CD8-positive, alpha-beta memory T cell (primary cell): ENCODE measurements at regions not wholly inside any gene's neighbourhood (a gene's known extent, or its start where the extent isn't known, plus 50 kb on each side); places are given as distances from the start of the nearest gene placed in this dataset.

Source experiments
- CTCF ChIA-PET: fragments of 350-600 bp; sonication (Branson Sonifier 250); formaldehyde crosslinking; loops from one replicate; lab custom pipeline; 2021; ENCODE audit warnings: antibody characterized with exemption; lab: Charles Lee
- POLR2A ChIA-PET: fragments of 350-600 bp; sonication (Branson Sonifier 250); formaldehyde crosslinking; loops from one replicate; lab custom pipeline; 2021; ENCODE audit warnings: antibody characterized with exemption; lab: Charles Lee
- DNase-seq, 5 donors: peaks; one replicate each; pipeline versions ENCODE4 v3.0.0 to v3.0.0-alpha.2; 2020 to 2022; ENCODE audit warnings: mixed read lengths in 1 of 5
- H3K27ac ChIP-seq: one replicate; pipeline ENCODE4 v1.7.0; 2013; ENCODE audit warnings: low read depth, mild to moderate bottlenecking, low read length, moderate library complexity
- H3K27me3 ChIP-seq: 2 replicates; pipeline ENCODE4 v1.7.0; 2013; ENCODE audit warnings: low read length, mild to moderate bottlenecking; ENCODE audit not compliant: insufficient read depth, poor library complexity, severe bottlenecking
- H3K36me3 ChIP-seq: 2 replicates; pipeline ENCODE4 v1.7.0; 2013; ENCODE audit warnings: mild to moderate bottlenecking, low read length, moderate library complexity; ENCODE audit not compliant: insufficient read depth
- H3K4me1 ChIP-seq: 2 replicates; pipeline ENCODE4 v1.7.0; 2013; ENCODE audit warnings: mild to moderate bottlenecking, low read length, moderate library complexity; ENCODE audit not compliant: insufficient read depth
- H3K4me3 ChIP-seq: 2 replicates; pipeline ENCODE4 v1.7.0; 2013; ENCODE audit warnings: mild to moderate bottlenecking, low read length
- H3K9me3 ChIP-seq: 2 replicates; pipeline ENCODE4 v1.7.0; 2013; ENCODE audit warnings: mild to moderate bottlenecking, low read length
- H3K27ac Mint-ChIP-seq, 8 donors: one replicate each; pipeline ENCODE4 v1.8.0; 2020 to 2021; ENCODE audit warnings: mixed read lengths in 8 of 8, mild to moderate bottlenecking in 6 of 8, inconsistent platforms in 3 of 8, moderate library complexity in 3 of 8
- H3K27me3 Mint-ChIP-seq, 2 donors: one replicate each; pipeline ENCODE4 v1.8.0; 2020 to 2021; ENCODE audit warnings: mixed read lengths in 2 of 2, mild to moderate bottlenecking in 1 of 2, moderate library complexity in 1 of 2
- H3K36me3 Mint-ChIP-seq, 3 donors: one replicate each; pipeline ENCODE4 v1.8.0; 2020 to 2021; ENCODE audit warnings: mixed read lengths in 3 of 3, inconsistent platforms in 1 of 3, mild to moderate bottlenecking in 1 of 3
- H3K4me1 Mint-ChIP-seq, 3 donors: one replicate each; pipeline ENCODE4 v1.8.0; 2020 to 2021; ENCODE audit warnings: mixed read lengths in 3 of 3, inconsistent platforms in 1 of 3, mild to moderate bottlenecking in 1 of 3
- H3K4me3 Mint-ChIP-seq, 7 donors: one replicate each; pipeline ENCODE4 v1.8.0; 2020 to 2021; ENCODE audit warnings: mixed read lengths in 7 of 7, mild to moderate bottlenecking in 6 of 7, moderate library complexity in 4 of 7, inconsistent platforms in 2 of 7
- H3K9me3 Mint-ChIP-seq, 5 donors: one replicate each; pipeline ENCODE4 v1.8.0; 2020 to 2022; ENCODE audit warnings: mixed read lengths in 5 of 5, mild to moderate bottlenecking in 3 of 5, moderate library complexity in 2 of 5, inconsistent platforms in 1 of 5

DNA sequence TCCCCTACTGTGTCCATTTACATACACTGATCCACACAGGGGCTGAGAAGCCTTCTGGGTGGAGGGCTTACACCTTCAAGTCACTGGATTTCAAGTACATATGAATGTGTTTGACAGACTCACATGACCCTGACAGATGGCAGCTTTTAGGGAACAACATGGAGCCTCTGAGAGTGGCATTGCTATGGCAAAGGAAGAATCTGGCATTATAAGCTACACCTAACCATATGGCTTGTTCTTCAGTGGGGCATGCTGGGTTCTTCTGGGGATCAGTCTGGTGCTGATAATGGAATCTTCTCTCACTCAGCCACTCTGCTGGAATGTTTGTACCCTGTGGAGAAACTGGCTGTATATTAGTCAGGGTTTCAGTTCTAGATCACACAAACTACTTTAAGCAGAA lies 68.5 kb upstream of the PDE4B start:
- Histone ChIP-seq H3K27ac (no peak overlapping the region), H3K4me3 (no peak overlapping the region), H3K9me3 (no peaks in the 10 kb centered on the region), H3K27me3 (no peaks in the 10 kb centered on the region), H3K4me1 (no peaks in the 10 kb centered on the region), H3K36me3 (no peaks in the 10 kb centered on the region)
- no peaks in the 10 kb centered on the region for H3K9me3 Mint-ChIP-seq
- no peak overlapping the region for H3K27ac Mint-ChIP-seq
- H3K36me3 Mint-ChIP-seq, result no peaks in the 10 kb centered on the region
- H3K27me3 Mint-ChIP-seq, result peaks cover 5 to 27% of the 10 kb centered on the region in 2 donors
- DNase-seq, result no peak
- H3K4me1 Mint-ChIP-seq, result no peaks in the 10 kb centered on the region
- ChIA-PET POLR2A (no interaction called here), CTCF (no interaction called here)
- H3K4me3 Mint-ChIP-seq, result no peak overlapping the region

DNA sequence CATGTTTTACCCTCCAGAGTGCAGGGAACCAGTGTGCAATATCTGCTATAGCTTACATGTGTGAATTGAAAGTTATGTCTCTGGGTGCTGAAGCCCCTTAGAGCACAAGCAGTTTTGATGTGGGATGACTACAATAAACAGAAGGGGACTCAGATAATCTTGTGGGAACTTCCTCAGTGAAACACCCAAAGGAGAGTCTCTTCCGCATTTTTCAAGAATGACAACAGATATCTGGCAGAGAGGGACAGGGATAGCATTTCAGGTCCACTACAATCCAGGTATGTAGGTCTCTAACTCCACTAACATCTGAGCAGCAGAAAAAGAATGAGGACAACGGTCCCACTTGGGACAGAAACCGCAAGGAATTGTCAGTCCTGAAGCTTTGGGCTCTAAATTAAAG lies 67.6 kb upstream of the PDE4B start:
- no peaks in the 10 kb centered on the region for H3K4me1 ChIP-seq
- CTCF ChIA-PET, result no interaction called here
- DNase-seq, result no peak
- H3K4me1 Mint-ChIP-seq, result no peaks in the 10 kb centered on the region
- no peaks in the 10 kb centered on the region for H3K36me3 ChIP-seq
- H3K4me3 Mint-ChIP-seq, result no peak overlapping the region
- no peak overlapping the region for H3K4me3 ChIP-seq
- POLR2A ChIA-PET, result no interaction called here
- H3K27me3 ChIP-seq, result no peaks in the 10 kb centered on the region
- H3K27ac Mint-ChIP-seq, result no peak overlapping the region
- H3K9me3 ChIP-seq, result no peaks in the 10 kb centered on the region
- no peaks in the 10 kb centered on the region for H3K9me3 Mint-ChIP-seq
- H3K27ac ChIP-seq, result no peak overlapping the region
- no peaks in the 10 kb centered on the region for H3K36me3 Mint-ChIP-seq
- peaks cover 2 to 22% of the 10 kb centered on the region in 2 donors for H3K27me3 Mint-ChIP-seq

DNA sequence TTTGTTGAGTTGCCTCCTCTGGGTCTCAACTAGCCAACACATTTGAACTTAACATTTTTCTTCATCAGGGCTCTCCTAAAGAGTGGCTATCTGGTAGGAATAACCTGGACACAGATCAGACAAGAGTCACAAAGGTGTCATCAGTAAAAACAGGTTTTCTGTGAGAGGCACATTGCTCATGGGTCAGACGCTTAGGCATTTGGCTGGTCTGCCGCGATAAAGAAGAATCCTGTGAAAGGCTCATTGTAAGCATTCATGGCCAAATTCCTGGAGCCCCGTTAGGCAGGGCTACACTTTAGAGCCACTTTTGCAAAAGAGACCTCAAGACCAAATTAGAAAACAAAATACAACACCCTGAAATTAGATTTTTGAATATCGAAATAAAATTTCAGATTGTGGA lies 64.2 kb upstream of the PDE4B start:
- H3K27me3 Mint-ChIP-seq, result peaks cover 3 to 10% of the 10 kb centered on the region in 2 donors
- no peak for DNase-seq
- no peaks in the 10 kb centered on the region for H3K27me3 ChIP-seq
- no peaks in the 10 kb centered on the region for H3K9me3 Mint-ChIP-seq
- POLR2A ChIA-PET, result no interaction called here
- H3K4me1 Mint-ChIP-seq, result no peaks in the 10 kb centered on the region
- H3K36me3 ChIP-seq, result no peaks in the 10 kb centered on the region
- H3K9me3 ChIP-seq, result no peaks in the 10 kb centered on the region
- CTCF ChIA-PET, result no interaction called here
- H3K27ac ChIP-seq, result no peak overlapping the region
- no peaks in the 10 kb centered on the region for H3K4me1 ChIP-seq
- H3K27ac Mint-ChIP-seq, result no peak overlapping the region
- no peak overlapping the region for H3K4me3 ChIP-seq
- no peak overlapping the region for H3K4me3 Mint-ChIP-seq
- H3K36me3 Mint-ChIP-seq, result no peaks in the 10 kb centered on the region

DNA sequence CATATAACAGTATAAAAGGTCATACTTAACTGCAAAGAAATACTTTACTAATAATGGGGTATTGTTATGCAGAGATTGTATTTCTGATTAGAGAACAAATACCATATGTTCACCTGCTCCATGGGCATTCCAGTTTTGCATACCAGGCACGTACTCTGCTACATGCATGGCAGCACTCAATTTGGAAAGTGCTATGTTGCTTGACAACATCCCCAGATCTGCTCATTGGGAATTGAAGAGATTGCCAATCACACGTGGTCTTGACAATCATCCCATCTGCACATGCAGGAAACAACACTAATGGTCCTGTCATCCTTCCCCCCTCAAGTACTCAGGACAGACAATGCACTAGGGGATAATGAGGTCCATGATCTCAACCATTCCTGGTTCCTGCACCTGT lies 63.4 kb upstream of the PDE4B start:
- no peak overlapping the region for H3K27ac Mint-ChIP-seq
- no peak overlapping the region for H3K4me3 Mint-ChIP-seq
- no peaks in the 10 kb centered on the region for H3K4me1 ChIP-seq
- H3K4me1 Mint-ChIP-seq, result no peaks in the 10 kb centered on the region
- H3K4me3 ChIP-seq, result no peak overlapping the region
- POLR2A ChIA-PET, result no interaction called here
- no peaks in the 10 kb centered on the region for H3K36me3 Mint-ChIP-seq
- H3K36me3 ChIP-seq, result no peaks in the 10 kb centered on the region
- CTCF ChIA-PET, result no interaction called here
- no peak overlapping the region for H3K27ac ChIP-seq
- no peaks in the 10 kb centered on the region for H3K27me3 ChIP-seq
- no peak for DNase-seq
- H3K9me3 Mint-ChIP-seq, result no peaks in the 10 kb centered on the region
- no peaks in the 10 kb centered on the region for H3K9me3 ChIP-seq
- H3K27me3 Mint-ChIP-seq, result peaks cover 3 to 10% of the 10 kb centered on the region in 2 donors

DNA sequence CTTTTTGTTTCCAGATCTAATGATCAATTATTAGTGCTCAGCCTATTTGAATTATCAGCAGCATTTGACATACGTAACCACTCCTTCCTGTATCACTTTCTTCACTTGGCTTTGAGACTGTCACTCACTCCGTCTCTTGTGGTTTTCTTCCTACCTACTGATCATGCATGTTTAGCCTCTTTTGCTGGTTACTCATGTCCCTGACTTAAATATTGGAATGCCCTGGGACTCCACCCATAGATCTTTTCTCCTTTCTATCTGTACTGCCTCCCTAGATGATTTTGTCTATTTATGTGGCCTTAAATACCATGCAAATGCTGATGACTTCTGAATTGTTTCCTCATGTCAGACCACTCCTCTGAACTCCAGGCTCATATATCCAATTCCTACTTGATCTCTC lies 57.7 kb upstream of the PDE4B start:
- Mint-ChIP-seq H3K9me3 (peaks cover 0 to 2% (median 0%) of the 10 kb centered on the region in 5 donors), H3K36me3 (no peaks in the 10 kb centered on the region), H3K27me3 (peaks cover 0 to 3% of the 10 kb centered on the region in 2 donors), H3K4me3 (no peak overlapping the region), H3K4me1 (no peaks in the 10 kb centered on the region), H3K27ac (no peak overlapping the region)
- DNase-seq, result no peak
- Histone ChIP-seq H3K4me3 (no peak overlapping the region), H3K36me3 (no peaks in the 10 kb centered on the region), H3K9me3 (no peaks in the 10 kb centered on the region), H3K27me3 (no peaks in the 10 kb centered on the region), H3K4me1 (no peaks in the 10 kb centered on the region), H3K27ac (no peak overlapping the region)
- POLR2A ChIA-PET, result no interaction called here
- CTCF ChIA-PET, result no interaction called here

DNA sequence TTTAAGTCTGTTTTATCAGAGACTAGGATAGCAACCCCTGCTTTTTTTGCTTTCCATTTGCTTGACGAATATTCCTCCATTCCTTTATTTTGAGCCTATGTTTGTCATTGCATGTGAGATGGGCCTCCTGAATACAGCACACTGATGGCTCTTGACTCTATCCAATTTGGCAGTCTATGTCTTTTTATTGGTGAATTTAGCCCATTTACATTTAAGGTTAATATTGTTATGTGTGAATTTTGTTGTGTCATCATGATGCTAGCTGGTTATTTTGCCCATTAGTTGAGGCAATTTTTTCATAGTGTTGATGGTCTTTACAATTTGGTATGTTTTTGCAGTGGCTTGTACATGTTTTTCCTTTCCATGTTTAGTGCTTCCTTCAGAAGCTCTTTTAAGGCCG lies 50.7 kb upstream of the PDE4B start:
- ChIA-PET CTCF (no interaction called here), POLR2A (no interaction called here)
- H3K4me3 ChIP-seq, result no peak overlapping the region
- no peak for DNase-seq
- H3K27me3 ChIP-seq, result no peaks in the 10 kb centered on the region
- no peak overlapping the region for H3K27ac ChIP-seq
- no peaks in the 10 kb centered on the region for H3K36me3 ChIP-seq
- peaks cover 0 to 4% (median 0%) of the 10 kb centered on the region in 3 donors for H3K36me3 Mint-ChIP-seq
- H3K4me3 Mint-ChIP-seq, result no peak overlapping the region
- no peaks in the 10 kb centered on the region for H3K9me3 ChIP-seq
- peaks cover 6 to 20% (median 14%) of the 10 kb centered on the region in 5 donors for H3K9me3 Mint-ChIP-seq
- no peak overlapping the region for H3K27ac Mint-ChIP-seq
- H3K4me1 Mint-ChIP-seq, result no peaks in the 10 kb centered on the region
- H3K27me3 Mint-ChIP-seq, result peaks cover 3 to 21% of the 10 kb centered on the region in 2 donors
- H3K4me1 ChIP-seq, result no peaks in the 10 kb centered on the region
